ENCODE measurements at regions not wholly inside any gene's neighbourhood (a gene's known extent, or its start where the extent isn't known, plus 50 kb on each side); places are given as distances from the start of the nearest gene placed in this dataset.
"Not testable (repeated sequence)": the region's sequence is repeated elsewhere in the genome, so short reads cannot be mapped to it uniquely, and the experiment has no call there.

GRCh38 chrX:56397636-56398035 is 165.5 kb downstream of the KLF8 start:
- Histone ChIP-seq H3K79me2 (ENCODE audit: insufficient read depth, low read length) (no peaks in the 10 kb centered on the region), H3K27ac (ENCODE audit: low read depth, low read length) (no peak overlapping the region), H3K4me3 (ENCODE audit: insufficient read depth, low read depth, low read length) (no peak overlapping the region), H2AFZ (ENCODE audit: low read depth, low read length) (no peak overlapping the region), H3K27me3 (ENCODE audit: insufficient read depth, low read length) (no peaks in the 10 kb centered on the region), H3K4me2 (ENCODE audit: low read length) (no peak overlapping the region), H4K20me1 (ENCODE audit: insufficient read depth, low read length) (no peaks in the 10 kb centered on the region), H3K9me3 (ENCODE audit: insufficient read depth, low read depth, low read length) (no peaks in the 10 kb centered on the region), H3K4me1 (ENCODE audit: insufficient read depth, low read length) (no peaks in the 10 kb centered on the region), H3K36me3 (ENCODE audit: insufficient read depth, low read length) (no peaks in the 10 kb centered on the region), H3K9ac (ENCODE audit: low read length) (no peak overlapping the region)
- H3K27me3 Mint-ChIP-seq (ENCODE audit: low read depth, unreplicated experiment), result no peaks in the 10 kb centered on the region
- DNase-seq (ENCODE audit: low read depth) (no peak), FAIRE-seq (no peak)
- H3K36me3 Mint-ChIP-seq (ENCODE audit: low read depth, unreplicated experiment), result no peaks in the 10 kb centered on the region
- H3K27ac Mint-ChIP-seq (ENCODE audit: unreplicated experiment), result no peak overlapping the region
- TF ChIP-seq, protein P1, sequence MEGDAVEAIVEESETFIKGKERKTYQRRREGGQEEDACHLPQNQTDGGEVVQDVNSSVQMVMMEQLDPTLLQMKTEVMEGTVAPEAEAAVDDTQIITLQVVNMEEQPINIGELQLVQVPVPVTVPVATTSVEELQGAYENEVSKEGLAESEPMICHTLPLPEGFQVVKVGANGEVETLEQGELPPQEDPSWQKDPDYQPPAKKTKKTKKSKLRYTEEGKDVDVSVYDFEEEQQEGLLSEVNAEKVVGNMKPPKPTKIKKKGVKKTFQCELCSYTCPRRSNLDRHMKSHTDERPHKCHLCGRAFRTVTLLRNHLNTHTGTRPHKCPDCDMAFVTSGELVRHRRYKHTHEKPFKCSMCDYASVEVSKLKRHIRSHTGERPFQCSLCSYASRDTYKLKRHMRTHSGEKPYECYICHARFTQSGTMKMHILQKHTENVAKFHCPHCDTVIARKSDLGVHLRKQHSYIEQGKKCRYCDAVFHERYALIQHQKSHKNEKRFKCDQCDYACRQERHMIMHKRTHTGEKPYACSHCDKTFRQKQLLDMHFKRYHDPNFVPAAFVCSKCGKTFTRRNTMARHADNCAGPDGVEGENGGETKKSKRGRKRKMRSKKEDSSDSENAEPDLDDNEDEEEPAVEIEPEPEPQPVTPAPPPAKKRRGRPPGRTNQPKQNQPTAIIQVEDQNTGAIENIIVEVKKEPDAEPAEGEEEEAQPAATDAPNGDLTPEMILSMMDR (IDR thresholded peaks at IDR 0.05; ENCODE audit: insufficient read depth, low read depth, low read length), result no peak
- no peak for TF ChIP-seq EZH2 (IDR thresholded peaks at IDR 0.05; ENCODE audit: insufficient read depth, low read length)
- H3K4me3 Mint-ChIP-seq (ENCODE audit: unreplicated experiment), result no peak overlapping the region
- no peaks in the 10 kb centered on the region for H3K4me1 Mint-ChIP-seq (ENCODE audit: low read depth, unreplicated experiment)
- no peaks in the 10 kb centered on the region for H3K9me3 Mint-ChIP-seq (ENCODE audit: unreplicated experiment)

DNA sequence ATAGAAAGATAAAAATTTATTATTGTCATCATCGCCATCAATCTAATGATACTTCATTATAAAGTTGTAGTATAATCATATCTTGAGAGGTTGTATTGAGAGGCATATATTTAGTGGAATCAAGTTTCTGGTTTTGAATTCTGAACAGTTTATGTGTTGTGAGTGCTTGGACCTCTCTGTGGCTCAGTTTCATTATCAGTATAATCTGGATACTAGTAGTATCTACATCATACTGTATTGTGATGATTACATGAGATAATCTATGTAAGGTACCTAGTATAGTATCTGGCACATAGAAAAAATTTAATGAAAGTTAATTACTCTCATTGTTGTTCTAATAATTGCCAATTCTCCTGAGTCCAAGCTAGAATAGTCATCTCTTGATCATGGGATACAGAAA is 161.2 kb upstream of the UBQLN2 start:
- H3K27ac ChIP-seq (ENCODE audit: low read depth, low read length), result no peak overlapping the region
- no peaks in the 10 kb centered on the region for H3K9me3 ChIP-seq (ENCODE audit: insufficient read depth, low read depth, low read length)
- no peak for DNase-seq (ENCODE audit: low read depth)
- Mint-ChIP-seq H3K9me3 (ENCODE audit: unreplicated experiment) (no peaks in the 10 kb centered on the region), H3K4me3 (ENCODE audit: unreplicated experiment) (no peak overlapping the region), H3K36me3 (ENCODE audit: low read depth, unreplicated experiment) (no peaks in the 10 kb centered on the region), H3K4me1 (ENCODE audit: low read depth, unreplicated experiment) (no peaks in the 10 kb centered on the region), H3K27ac (ENCODE audit: unreplicated experiment) (no peak overlapping the region), H3K27me3 (ENCODE audit: low read depth, unreplicated experiment) (no peaks in the 10 kb centered on the region)
- no peaks in the 10 kb centered on the region for H3K4me1 ChIP-seq (ENCODE audit: insufficient read depth, low read length)
- no peak for TF ChIP-seq EZH2 (IDR thresholded peaks at IDR 0.05; ENCODE audit: insufficient read depth, low read length)
- TF ChIP-seq, protein P1 (IDR thresholded peaks at IDR 0.05; ENCODE audit: insufficient read depth, low read depth, low read length), result no peak
- no peak overlapping the region for H3K9ac ChIP-seq (ENCODE audit: low read length)
- no peak overlapping the region for H2AFZ ChIP-seq (ENCODE audit: low read depth, low read length)
- no peak overlapping the region for H3K4me3 ChIP-seq (ENCODE audit: insufficient read depth, low read depth, low read length)
- H4K20me1 ChIP-seq (ENCODE audit: insufficient read depth, low read length), result no peaks in the 10 kb centered on the region
- no peak for FAIRE-seq
- no peaks in the 10 kb centered on the region for H3K79me2 ChIP-seq (ENCODE audit: insufficient read depth, low read length)
- no peaks in the 10 kb centered on the region for H3K27me3 ChIP-seq (ENCODE audit: insufficient read depth, low read length)
- H3K36me3 ChIP-seq (ENCODE audit: insufficient read depth, low read length), result no peaks in the 10 kb centered on the region
- no peak overlapping the region for H3K4me2 ChIP-seq (ENCODE audit: low read length)

DNA sequence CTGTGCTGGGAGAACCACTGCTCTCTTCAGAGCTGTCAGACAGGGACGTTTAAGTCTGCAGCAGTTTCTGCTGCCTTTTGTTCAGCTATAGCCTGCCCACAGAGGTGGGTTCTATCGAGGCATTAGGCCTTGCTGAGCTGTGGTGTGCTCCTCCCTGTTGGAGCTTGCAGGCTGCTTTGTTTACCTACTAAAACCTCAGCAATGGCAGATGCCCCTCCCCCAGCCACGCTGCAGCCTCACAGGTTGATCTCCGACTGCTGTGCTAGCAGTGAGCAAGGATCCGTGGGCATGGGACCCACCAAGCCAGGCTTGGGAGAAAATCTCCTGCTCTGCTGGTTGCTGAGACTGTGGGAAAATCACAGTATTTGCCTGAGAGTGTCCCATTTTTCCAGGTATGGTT is 133.8 kb upstream of the UBQLN2 start:
- no peak overlapping the region for H2AFZ ChIP-seq (ENCODE audit: low read depth, low read length)
- Mint-ChIP-seq H3K27me3 (ENCODE audit: low read depth, unreplicated experiment) (no peaks in the 10 kb centered on the region), H3K4me3 (ENCODE audit: unreplicated experiment) (no peak overlapping the region), H3K4me1 (ENCODE audit: low read depth, unreplicated experiment) (no peaks in the 10 kb centered on the region), H3K9me3 (ENCODE audit: unreplicated experiment) (peaks cover 2% of the 10 kb centered on the region), H3K27ac (ENCODE audit: unreplicated experiment) (no peak overlapping the region), H3K36me3 (ENCODE audit: low read depth, unreplicated experiment) (no peaks in the 10 kb centered on the region)
- FAIRE-seq, result no peak
- no peak for DNase-seq (ENCODE audit: low read depth)
- TF ChIP-seq, protein P1 (IDR thresholded peaks at IDR 0.05; ENCODE audit: insufficient read depth, low read depth, low read length), result no peak
- no peak for TF ChIP-seq EZH2 (IDR thresholded peaks at IDR 0.05; ENCODE audit: insufficient read depth, low read length)
- no peak overlapping the region for H3K9ac ChIP-seq (ENCODE audit: low read length)
- H3K4me2 ChIP-seq (ENCODE audit: low read length), result no peak overlapping the region
- no peaks in the 10 kb centered on the region for H4K20me1 ChIP-seq (ENCODE audit: insufficient read depth, low read length)
- H3K4me1 ChIP-seq (ENCODE audit: insufficient read depth, low read length), result no peaks in the 10 kb centered on the region
- no peaks in the 10 kb centered on the region for H3K27me3 ChIP-seq (ENCODE audit: insufficient read depth, low read length)
- H3K79me2 ChIP-seq (ENCODE audit: insufficient read depth, low read length), result no peaks in the 10 kb centered on the region
- no peaks in the 10 kb centered on the region for H3K9me3 ChIP-seq (ENCODE audit: insufficient read depth, low read depth, low read length)
- no peaks in the 10 kb centered on the region for H3K36me3 ChIP-seq (ENCODE audit: insufficient read depth, low read length)
- H3K4me3 ChIP-seq (ENCODE audit: insufficient read depth, low read depth, low read length), result no peak overlapping the region
- H3K27ac ChIP-seq (ENCODE audit: low read depth, low read length), result no peak overlapping the region

DNA sequence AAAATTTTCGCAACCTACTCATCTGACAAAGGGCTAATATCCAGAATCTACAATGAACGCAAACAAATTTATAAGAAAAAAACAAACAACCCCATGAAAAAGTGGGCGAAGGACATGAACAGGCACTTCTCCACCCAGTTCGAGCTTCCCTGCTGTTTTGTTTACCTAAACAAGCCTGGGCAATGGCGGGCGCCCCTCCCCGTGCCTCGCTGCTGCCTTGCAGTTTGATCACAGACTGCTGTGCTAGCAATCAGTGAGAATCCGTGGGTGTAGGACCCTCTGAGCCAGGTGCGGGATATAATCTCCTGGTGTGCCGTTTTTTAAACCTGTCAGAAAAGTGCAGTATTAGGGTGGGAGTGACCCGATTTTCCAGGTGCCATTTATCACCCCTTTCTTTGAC is 111.4 kb upstream of the UBQLN2 start:
- H3K27ac ChIP-seq (ENCODE audit: low read depth, low read length); H3K79me2 ChIP-seq (ENCODE audit: insufficient read depth, low read length); H3K27me3 Mint-ChIP-seq (ENCODE audit: low read depth, unreplicated experiment); H3K4me1 ChIP-seq (ENCODE audit: insufficient read depth, low read length); H2AFZ ChIP-seq (ENCODE audit: low read depth, low read length); H3K9me3 ChIP-seq (ENCODE audit: insufficient read depth, low read depth, low read length); H3K27ac Mint-ChIP-seq (ENCODE audit: unreplicated experiment); H3K4me3 ChIP-seq (ENCODE audit: insufficient read depth, low read depth, low read length); DNase-seq (ENCODE audit: low read depth); H3K4me3 Mint-ChIP-seq (ENCODE audit: unreplicated experiment); H3K27me3 ChIP-seq (ENCODE audit: insufficient read depth, low read length); H3K36me3 Mint-ChIP-seq (ENCODE audit: low read depth, unreplicated experiment); H3K4me1 Mint-ChIP-seq (ENCODE audit: low read depth, unreplicated experiment); H4K20me1 ChIP-seq (ENCODE audit: insufficient read depth, low read length); H3K36me3 ChIP-seq (ENCODE audit: insufficient read depth, low read length); FAIRE-seq; H3K9me3 Mint-ChIP-seq (ENCODE audit: unreplicated experiment); H3K9ac ChIP-seq (ENCODE audit: low read length); H3K4me2 ChIP-seq (ENCODE audit: low read length): not testable (repeated sequence)

Measured in astrocyte (in vitro differentiated cells and primary cell).